ENCODE measurements at regions not wholly inside any gene's neighbourhood (a gene's known extent, or its start where the extent isn't known, plus 50 kb on each side); places are given as distances from the start of the nearest gene placed in this dataset.

DNA sequence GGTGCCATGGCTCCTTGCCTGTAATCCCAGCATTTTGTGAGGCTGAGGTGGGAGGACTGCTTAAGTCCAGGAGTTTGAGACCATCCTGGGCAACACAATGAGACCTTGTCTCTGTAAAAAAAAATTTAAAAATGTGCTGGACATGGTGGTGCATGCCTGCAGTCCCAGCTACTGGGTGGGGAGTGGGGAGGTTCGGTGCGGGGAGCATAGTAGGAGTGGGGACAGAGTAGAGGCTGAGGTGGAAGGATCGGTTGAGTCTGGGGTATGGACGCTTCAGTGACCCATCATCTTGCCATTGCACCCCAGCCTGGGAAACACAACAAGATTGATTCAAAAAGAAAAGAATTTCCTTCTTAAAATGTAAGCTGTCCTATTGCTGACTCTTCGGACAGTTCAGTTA is 1490.0 kb upstream of the GBE1 start:
- TF ChIP-seq YY1 (IDR thresholded peaks at IDR 0.05; ENCODE audit: low read depth), result no peak
- TF ChIP-seq, protein P1, sequence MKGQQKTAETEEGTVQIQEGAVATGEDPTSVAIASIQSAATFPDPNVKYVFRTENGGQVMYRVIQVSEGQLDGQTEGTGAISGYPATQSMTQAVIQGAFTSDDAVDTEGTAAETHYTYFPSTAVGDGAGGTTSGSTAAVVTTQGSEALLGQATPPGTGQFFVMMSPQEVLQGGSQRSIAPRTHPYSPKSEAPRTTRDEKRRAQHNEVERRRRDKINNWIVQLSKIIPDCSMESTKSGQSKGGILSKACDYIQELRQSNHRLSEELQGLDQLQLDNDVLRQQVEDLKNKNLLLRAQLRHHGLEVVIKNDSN (IDR thresholded peaks at IDR 0.05), result no peak
- TF ChIP-seq, protein P2, sequence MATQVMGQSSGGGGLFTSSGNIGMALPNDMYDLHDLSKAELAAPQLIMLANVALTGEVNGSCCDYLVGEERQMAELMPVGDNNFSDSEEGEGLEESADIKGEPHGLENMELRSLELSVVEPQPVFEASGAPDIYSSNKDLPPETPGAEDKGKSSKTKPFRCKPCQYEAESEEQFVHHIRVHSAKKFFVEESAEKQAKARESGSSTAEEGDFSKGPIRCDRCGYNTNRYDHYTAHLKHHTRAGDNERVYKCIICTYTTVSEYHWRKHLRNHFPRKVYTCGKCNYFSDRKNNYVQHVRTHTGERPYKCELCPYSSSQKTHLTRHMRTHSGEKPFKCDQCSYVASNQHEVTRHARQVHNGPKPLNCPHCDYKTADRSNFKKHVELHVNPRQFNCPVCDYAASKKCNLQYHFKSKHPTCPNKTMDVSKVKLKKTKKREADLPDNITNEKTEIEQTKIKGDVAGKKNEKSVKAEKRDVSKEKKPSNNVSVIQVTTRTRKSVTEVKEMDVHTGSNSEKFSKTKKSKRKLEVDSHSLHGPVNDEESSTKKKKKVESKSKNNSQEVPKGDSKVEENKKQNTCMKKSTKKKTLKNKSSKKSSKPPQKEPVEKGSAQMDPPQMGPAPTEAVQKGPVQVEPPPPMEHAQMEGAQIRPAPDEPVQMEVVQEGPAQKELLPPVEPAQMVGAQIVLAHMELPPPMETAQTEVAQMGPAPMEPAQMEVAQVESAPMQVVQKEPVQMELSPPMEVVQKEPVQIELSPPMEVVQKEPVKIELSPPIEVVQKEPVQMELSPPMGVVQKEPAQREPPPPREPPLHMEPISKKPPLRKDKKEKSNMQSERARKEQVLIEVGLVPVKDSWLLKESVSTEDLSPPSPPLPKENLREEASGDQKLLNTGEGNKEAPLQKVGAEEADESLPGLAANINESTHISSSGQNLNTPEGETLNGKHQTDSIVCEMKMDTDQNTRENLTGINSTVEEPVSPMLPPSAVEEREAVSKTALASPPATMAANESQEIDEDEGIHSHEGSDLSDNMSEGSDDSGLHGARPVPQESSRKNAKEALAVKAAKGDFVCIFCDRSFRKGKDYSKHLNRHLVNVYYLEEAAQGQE (IDR thresholded peaks at IDR 0.05; ENCODE audit: low read depth), result no peak
- no peak for TF ChIP-seq NFIC (IDR thresholded peaks at IDR 0.05)
- TF ChIP-seq EGR1 (IDR thresholded peaks at IDR 0.05), result no peak
- TF ChIP-seq ZBTB7A (IDR thresholded peaks at IDR 0.05; ENCODE audit: low read depth), result no peak
- TF ChIP-seq CREB1 (IDR thresholded peaks at IDR 0.05; ENCODE audit: low read depth), result no peak
- no peak for TF ChIP-seq FOXM1 (IDR thresholded peaks at IDR 0.05; ENCODE audit: borderline replicate concordance, low read depth)
- TF ChIP-seq, protein P3, sequence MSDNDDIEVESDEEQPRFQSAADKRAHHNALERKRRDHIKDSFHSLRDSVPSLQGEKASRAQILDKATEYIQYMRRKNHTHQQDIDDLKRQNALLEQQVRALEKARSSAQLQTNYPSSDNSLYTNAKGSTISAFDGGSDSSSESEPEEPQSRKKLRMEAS (IDR thresholded peaks at IDR 0.05), result no peak

DNA sequence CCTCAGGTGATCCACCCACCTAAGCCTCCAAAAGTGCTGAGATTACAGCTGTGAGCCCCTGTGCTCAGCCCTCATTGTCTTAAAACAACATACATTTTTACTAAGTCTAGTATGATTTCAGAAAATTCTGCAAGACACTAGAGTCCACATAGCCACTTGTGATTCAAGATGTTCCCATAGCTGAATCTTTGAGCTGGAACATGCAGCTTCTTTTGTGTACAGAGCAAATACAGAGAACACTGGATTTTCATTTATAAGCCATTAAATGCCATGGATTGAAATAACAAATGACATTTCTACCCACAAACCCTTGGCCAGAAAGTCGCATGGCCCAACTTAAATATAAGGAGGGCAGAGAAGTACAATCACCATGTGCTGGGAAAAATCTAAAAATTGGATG is 1489.2 kb upstream of the GBE1 start:
- TF ChIP-seq CREB1 (IDR thresholded peaks at IDR 0.05; ENCODE audit: low read depth), result no peak
- no peak for TF ChIP-seq TEAD4 (IDR thresholded peaks at IDR 0.05)
- no peak for TF ChIP-seq YY1 (IDR thresholded peaks at IDR 0.05; ENCODE audit: low read depth)
- no peak for TF ChIP-seq FOXM1 (IDR thresholded peaks at IDR 0.05; ENCODE audit: borderline replicate concordance, low read depth)
- TF ChIP-seq, protein P2 (IDR thresholded peaks at IDR 0.05; ENCODE audit: low read depth), result no peak
- TF ChIP-seq, protein P3 (IDR thresholded peaks at IDR 0.05), result no peak
- TF ChIP-seq, protein P1 (IDR thresholded peaks at IDR 0.05), result no peak
- TF ChIP-seq TAF1 (IDR thresholded peaks at IDR 0.05; ENCODE audit: low read depth), result no peak
- no peak for TF ChIP-seq RAD21 (IDR thresholded peaks at IDR 0.05; ENCODE audit: low read depth)
- TF ChIP-seq ZBTB7A (IDR thresholded peaks at IDR 0.05; ENCODE audit: low read depth), result no peak

DNA sequence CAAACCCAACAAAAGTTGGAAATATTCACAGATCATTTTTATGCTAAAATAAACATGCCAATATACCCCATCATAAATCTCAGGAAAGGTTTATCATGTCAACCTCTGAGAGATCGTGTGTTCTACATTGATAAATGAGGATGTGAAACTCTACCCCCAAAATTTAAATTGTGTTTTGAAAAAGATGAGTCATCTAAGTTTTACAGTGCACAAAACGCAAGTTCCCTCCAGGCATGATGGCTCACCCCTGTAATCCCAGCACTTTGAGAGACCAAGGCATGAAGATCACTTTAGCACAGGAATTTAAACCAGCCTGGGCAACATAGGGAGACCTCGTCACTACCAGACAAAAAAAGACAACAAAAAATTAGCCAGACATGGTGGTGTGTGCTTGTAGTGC is 1487.0 kb upstream of the GBE1 start:
- TF ChIP-seq EP300 (IDR thresholded peaks at IDR 0.05; ENCODE audit: borderline replicate concordance) (no peak), NFIC (IDR thresholded peaks at IDR 0.05) (no peak), RAD21 (IDR thresholded peaks at IDR 0.05; ENCODE audit: low read depth) (no peak), FOXM1 (IDR thresholded peaks at IDR 0.05; ENCODE audit: borderline replicate concordance, low read depth) (no peak), YY1 (IDR thresholded peaks at IDR 0.05; ENCODE audit: low read depth) (no peak), CREB1 (IDR thresholded peaks at IDR 0.05; ENCODE audit: low read depth) (no peak), TAF1 (IDR thresholded peaks at IDR 0.05; ENCODE audit: low read depth) (no peak), TCF12 (IDR thresholded peaks at IDR 0.05; ENCODE audit: low read depth) (no peak), ZBTB7A (IDR thresholded peaks at IDR 0.05; ENCODE audit: low read depth) (no peak), EGR1 (IDR thresholded peaks at IDR 0.05) (no peak)
- TF ChIP-seq, protein P1 (IDR thresholded peaks at IDR 0.05), result no peak
- TF ChIP-seq, protein P2 (IDR thresholded peaks at IDR 0.05; ENCODE audit: low read depth), result no peak

DNA sequence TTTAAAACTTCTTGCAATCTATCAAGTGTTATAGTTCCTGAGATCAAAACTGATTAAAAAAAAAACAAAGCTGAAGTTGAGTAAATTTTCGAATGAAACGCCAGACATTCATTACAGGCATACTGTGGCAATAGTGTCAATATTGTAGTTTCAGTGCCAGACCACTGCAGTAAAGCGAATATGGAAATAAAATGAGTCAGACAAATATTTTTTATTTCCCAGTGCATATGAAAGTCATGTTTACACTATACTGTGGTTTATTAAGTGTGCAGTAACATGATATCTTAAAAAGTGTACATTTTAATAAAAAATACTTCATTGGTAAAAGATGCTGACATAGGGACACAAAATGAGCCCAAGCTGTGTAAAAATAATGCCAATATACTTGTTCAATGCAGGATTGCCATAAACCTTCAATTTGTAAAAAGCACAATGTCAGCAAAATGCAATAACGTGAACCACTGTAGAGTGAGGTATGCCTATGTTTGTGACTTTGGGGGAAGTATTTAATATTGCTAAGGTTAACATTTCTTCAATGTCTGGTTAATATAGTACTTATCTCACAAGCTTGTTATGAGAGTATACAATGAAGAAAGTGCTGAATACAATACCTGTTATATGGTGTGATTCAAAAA is 1473.9 kb upstream of the GBE1 start:
- TF ChIP-seq RAD21 (IDR thresholded peaks at IDR 0.05; ENCODE audit: low read depth) (no peak), EGR1 (IDR thresholded peaks at IDR 0.05) (no peak), TCF12 (IDR thresholded peaks at IDR 0.05; ENCODE audit: low read depth) (no peak), TEAD4 (IDR thresholded peaks at IDR 0.05) (no peak), ZBTB7A (IDR thresholded peaks at IDR 0.05; ENCODE audit: low read depth) (no peak), YY1 (IDR thresholded peaks at IDR 0.05; ENCODE audit: low read depth) (no peak), NFIC (IDR thresholded peaks at IDR 0.05) (no peak), FOXM1 (IDR thresholded peaks at IDR 0.05; ENCODE audit: borderline replicate concordance, low read depth) (no peak)
- TF ChIP-seq, protein P1 (IDR thresholded peaks at IDR 0.05), result no peak
